MM.1S (cell line): ENCODE measurements at regions not wholly inside any gene's neighbourhood (a gene's known extent, or its start where the extent isn't known, plus 50 kb on each side); places are given as distances from the start of the nearest gene placed in this dataset.

ENCODE experiments used
- DNase-seq: peaks from one replicate; pipeline ENCODE4 v3.0.0-alpha.2; 2015
- H2AFZ ChIP-seq: fragments of 300-600 bp; sonication (generic); 2 replicates; pipeline ENCODE4 v1.6.0; 2016; ENCODE audit warnings: antibody characterized with exemption, low read length
- H3F3A ChIP-seq: fragments of 300-600 bp; sonication (generic); 2 replicates; pipeline ENCODE4 v1.6.1; 2016; ENCODE audit warnings: mild to moderate bottlenecking, antibody characterized with exemption, low read length, moderate library complexity, mixed read lengths; ENCODE audit not compliant: insufficient read depth
- H3K27ac ChIP-seq: fragments of 300-600 bp; sonication (generic); 2 replicates; pipeline ENCODE4 v1.5.1; 2016; ENCODE audit warnings: mild to moderate bottlenecking, low read length
- H3K27me3 ChIP-seq: fragments of 300-600 bp; sonication (generic); replicated peaks from 2 replicates; pipeline ENCODE4 v1.6.0; 2016; ENCODE audit warnings: low read length; ENCODE audit not compliant: insufficient read depth
- H3K36me3 ChIP-seq: fragments of 300-600 bp; sonication (generic); replicated peaks from 2 replicates; pipeline ENCODE4 v1.6.1; 2016; ENCODE audit warnings: mild to moderate bottlenecking, low read length, mixed read lengths; ENCODE audit not compliant: insufficient read depth
- H3K4me1 ChIP-seq: fragments of 300-600 bp; sonication (generic); 2 replicates; pipeline ENCODE4 v1.6.1; 2016; ENCODE audit warnings: low read length, mixed read lengths
- H3K4me2 ChIP-seq: fragments of 300-600 bp; sonication (generic); 2 replicates; pipeline ENCODE4 v1.6.0; 2016; ENCODE audit warnings: low read depth, low read length
- H3K4me3 ChIP-seq: fragments of 300-600 bp; sonication (generic); 2 replicates; pipeline ENCODE4 v1.5.1; 2016; ENCODE audit warnings: low read length, mixed read lengths
- H3K79me2 ChIP-seq: fragments of 300-600 bp; sonication (generic); 2 replicates; pipeline ENCODE4 v1.6.1; 2016; ENCODE audit warnings: mixed run types, low read length, mixed read lengths
- H3K9ac ChIP-seq: fragments of 300-600 bp; sonication (generic); 2 replicates; pipeline ENCODE4 v1.6.1; 2016; ENCODE audit warnings: low read length, mixed read lengths
- H3K9me2 ChIP-seq: fragments of 300-600 bp; sonication (generic); replicated peaks from 2 replicates; pipeline ENCODE4 v1.6.1; 2016; ENCODE audit warnings: mild to moderate bottlenecking, low read length, mixed read lengths; ENCODE audit not compliant: insufficient read depth
- H3K9me3 ChIP-seq: fragments of 300-600 bp; sonication (generic); replicated peaks from 2 replicates; pipeline ENCODE4 v1.6.1; 2016; ENCODE audit warnings: mild to moderate bottlenecking, low read length, mixed read lengths; ENCODE audit not compliant: insufficient read depth
- H4K20me1 ChIP-seq: fragments of 300-600 bp; sonication (generic); 2 replicates; pipeline ENCODE4 v1.6.1; 2016; ENCODE audit warnings: mild to moderate bottlenecking, low read length, moderate library complexity, mixed read lengths; ENCODE audit not compliant: insufficient read depth
- CTCF ChIP-seq: fragments of 300-600 bp; sonication (generic); IDR thresholded peaks from 2 replicates; pipeline ENCODE4 v1.5.1; 2016; ENCODE audit warnings: antibody characterized with exemption, low read length, mixed read lengths
- EZH2 ChIP-seq: fragments of 300-600 bp; sonication (generic); optimal IDR thresholded peaks from 2 replicates; pipeline ENCODE3; 2017; ENCODE audit warnings: low read depth, mild to moderate bottlenecking, antibody characterized with exemption, low read length, mixed read lengths
- EZH2phosphoT487 ChIP-seq: fragments of 300-600 bp; sonication (generic); IDR thresholded peaks from 2 replicates; pipeline ENCODE4 v1.6.1; 2018; ENCODE audit warnings: antibody characterized with exemption, low read length

DNA sequence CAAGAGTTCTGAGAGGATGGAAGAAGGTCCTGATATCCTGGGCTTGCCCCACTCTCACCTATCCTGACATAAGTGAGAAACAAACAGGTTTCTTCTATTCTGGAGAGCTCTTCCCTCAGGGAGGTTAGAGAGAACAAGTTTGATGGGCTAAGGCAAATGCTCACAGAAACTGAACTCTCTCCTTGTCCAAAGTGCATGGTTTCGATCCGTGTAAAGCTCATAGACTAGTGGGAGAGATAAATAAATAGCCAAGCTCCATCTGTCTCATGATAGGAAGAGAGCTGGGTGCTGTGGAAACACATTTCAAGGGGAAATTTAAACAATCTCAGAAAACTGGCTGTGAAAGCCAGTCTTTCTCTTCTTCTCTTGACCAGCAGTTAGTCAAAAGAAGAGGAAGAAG, 459.5 kb upstream of the LARGE1 start:
- no peaks in the 10 kb centered on the region for H3K79me2 ChIP-seq
- H2AFZ ChIP-seq = no peak overlapping the region
- no peak overlapping the region for H3K4me3 ChIP-seq
- H3K36me3 ChIP-seq = no peaks in the 10 kb centered on the region
- H3K27ac ChIP-seq = no peak overlapping the region
- no peaks in the 10 kb centered on the region for H3K9me3 ChIP-seq
- no peak overlapping the region for H3K9ac ChIP-seq
- H3K9me2 ChIP-seq = no peaks in the 10 kb centered on the region
- H3K4me1 ChIP-seq = no peaks in the 10 kb centered on the region
- H3K4me2 ChIP-seq = no peak overlapping the region
- no peak for DNase-seq
- no peaks in the 10 kb centered on the region for H3F3A ChIP-seq
- TF ChIP-seq CTCF = no peak
- TF ChIP-seq EZH2 = no peak
- TF ChIP-seq EZH2phosphoT487 = no peak
- H4K20me1 ChIP-seq = no peaks in the 10 kb centered on the region
- H3K27me3 ChIP-seq = no peaks in the 10 kb centered on the region

- no peak overlapping the region for H3K27ac ChIP-seq
- no peaks in the 10 kb centered on the region for H3K4me1 ChIP-seq
- H3F3A ChIP-seq = no peaks in the 10 kb centered on the region
- H2AFZ ChIP-seq = no peak overlapping the region
- H4K20me1 ChIP-seq = no peaks in the 10 kb centered on the region
- TF ChIP-seq EZH2 (no peak), CTCF (no peak), EZH2phosphoT487 (no peak)
- H3K9me2 ChIP-seq = no peaks in the 10 kb centered on the region
- H3K36me3 ChIP-seq = no peaks in the 10 kb centered on the region
- no peak overlapping the region for H3K9ac ChIP-seq
- H3K27me3 ChIP-seq = no peaks in the 10 kb centered on the region
- H3K4me2 ChIP-seq = no peak overlapping the region
- DNase-seq = no peak
- H3K9me3 ChIP-seq = no peaks in the 10 kb centered on the region
- H3K79me2 ChIP-seq = no peaks in the 10 kb centered on the region
- H3K4me3 ChIP-seq = no peak overlapping the region
These were observed 460.3 kb upstream of the LARGE1 start for GRCh38 chr22:34380532-34380931.

DNA sequence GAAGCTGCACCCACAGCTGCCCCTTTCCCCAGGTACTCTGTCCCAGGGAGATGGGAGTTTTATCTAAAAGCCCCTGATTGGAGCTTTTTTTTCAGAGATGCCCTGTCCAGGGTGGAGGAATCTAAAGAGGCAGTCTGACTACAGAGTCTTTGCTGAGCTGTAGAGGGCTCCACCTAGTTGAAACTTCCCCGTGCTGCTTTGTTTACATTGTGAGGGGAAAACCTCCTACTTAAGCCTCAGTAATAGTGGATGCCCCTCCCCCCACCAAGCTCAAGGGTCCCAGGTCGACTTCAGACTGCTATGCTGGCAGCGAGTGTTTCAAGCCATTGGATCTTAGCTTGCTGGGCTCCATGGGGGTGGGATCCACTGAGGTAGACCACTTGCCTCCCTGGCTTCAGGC, 470.1 kb upstream of the LARGE1 start:
- Histone ChIP-seq H3K9me3 (no peaks in the 10 kb centered on the region), H3K4me2 (no peak overlapping the region), H3K27ac (no peak overlapping the region), H3K36me3 (no peaks in the 10 kb centered on the region), H3K27me3 (no peaks in the 10 kb centered on the region), H3K4me3 (no peak overlapping the region), H3K9me2 (no peaks in the 10 kb centered on the region), H3K79me2 (no peaks in the 10 kb centered on the region), H3K9ac (no peak overlapping the region), H2AFZ (no peak overlapping the region), H4K20me1 (no peaks in the 10 kb centered on the region), H3F3A (no peaks in the 10 kb centered on the region), H3K4me1 (no peaks in the 10 kb centered on the region)
- DNase-seq = no peak
- TF ChIP-seq CTCF = no peak
- TF ChIP-seq EZH2phosphoT487 = no peak
- no peak for TF ChIP-seq EZH2
